Activated CD4-positive, CD25-positive, alpha-beta regulatory T cell treated with anti-CD3 and anti-CD28 coated beads, Interleukin-2, amount 50 U/mL, for 24 hours (primary cell): ENCODE measurements at regions not wholly inside any gene's neighbourhood (a gene's known extent, or its start where the extent isn't known, plus 50 kb on each side); places are given as distances from the start of the nearest gene placed in this dataset.

ENCODE experiments used
- ATAC-seq, 2 donors: fragments of 150-1000 bp; cut with Tn5 transposase; one replicate each; pipeline ENCODE4 v1.10.0; 2021; ENCODE audit warnings: mild to moderate bottlenecking in 1 of 2, moderate library complexity in 1 of 2

- peak in 1 of 2 donors; percentile 6 for ATAC-seq
Measured at GRCh38 chr9:84393266-84393950, 52.9 kb upstream of the SLC28A3 start.

DNA sequence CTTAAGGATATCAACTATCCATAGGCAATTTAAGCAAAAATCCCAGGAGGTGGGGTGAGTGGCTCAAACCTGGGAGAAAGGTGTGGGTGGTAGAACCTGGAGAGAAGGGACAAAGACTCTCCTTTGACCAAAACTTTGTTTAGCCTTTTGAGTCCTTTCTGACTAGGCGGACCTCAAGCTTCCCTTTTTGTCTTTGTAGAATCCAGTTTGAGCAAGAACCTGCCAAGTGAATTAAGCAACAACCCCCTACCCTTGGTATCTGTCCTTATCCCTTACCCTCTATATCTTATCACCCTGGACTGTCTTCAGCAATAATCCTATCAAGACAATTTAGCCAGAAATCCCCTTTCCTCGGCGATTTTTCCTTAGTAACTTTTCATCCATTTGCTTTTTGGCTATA is 53.5 kb upstream of the SLC28A3 start:
- ATAC-seq, result no peak

DNA sequence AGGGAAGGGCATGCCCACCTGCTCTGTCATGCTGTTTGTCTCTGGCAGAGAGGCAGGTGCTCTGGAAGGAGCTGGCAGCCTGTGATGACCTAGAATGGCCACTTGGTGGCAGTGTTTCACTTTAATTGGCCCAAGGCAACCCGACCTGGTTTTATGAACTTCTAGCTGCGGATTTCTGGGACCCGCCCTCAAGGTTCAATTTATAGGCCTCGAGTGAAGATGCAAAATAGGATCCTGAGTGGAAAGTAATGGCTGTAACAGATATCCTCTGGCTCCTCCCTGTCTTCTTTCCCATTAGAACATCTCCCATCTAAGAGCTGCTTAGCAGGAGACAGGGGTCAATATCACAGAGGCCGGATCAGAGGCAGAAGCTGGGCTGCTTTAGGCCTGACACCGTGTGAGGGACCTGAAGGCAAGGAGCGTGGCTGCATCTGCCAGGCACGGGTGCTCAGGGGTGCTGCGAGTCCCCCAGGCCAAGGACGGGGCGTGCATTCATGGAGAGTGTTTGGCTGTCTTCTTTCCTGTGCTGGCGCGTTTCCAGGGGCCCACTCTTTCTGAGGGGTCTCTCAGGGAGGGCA is 56.7 kb upstream of the SLC28A3 start:
- ATAC-seq, result peak in 1 of 2 donors; percentile 48

GRCh38 chr9:84397822-84398221 is 57.3 kb upstream of the SLC28A3 start:
- ATAC-seq, result no peak

DNA sequence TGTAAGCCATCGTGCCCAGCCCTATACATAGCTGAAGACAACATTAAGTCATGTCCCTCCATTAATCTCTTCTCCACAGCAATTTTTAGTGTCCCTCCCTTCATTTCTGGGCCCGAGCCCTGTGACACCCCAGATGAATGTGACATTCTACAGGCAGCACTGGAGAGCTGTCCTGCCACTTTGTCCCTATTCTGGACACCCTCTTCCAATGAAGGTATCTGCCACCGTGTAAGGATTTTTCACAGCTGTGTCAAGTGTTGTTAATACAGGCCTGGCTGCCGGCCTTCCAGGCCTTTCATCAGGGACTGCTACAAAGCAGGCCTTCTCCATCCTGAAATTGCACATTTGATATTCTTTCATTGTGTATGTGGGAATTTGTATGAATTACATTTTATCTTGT is 62.0 kb upstream of the SLC28A3 start:
- ATAC-seq, result no peak

GRCh38 chr9:84403288-84403687 is 62.7 kb upstream of the SLC28A3 start:
- no peak for ATAC-seq

GRCh38 chr9:84404095-84404686 is 63.6 kb upstream of the SLC28A3 start:
- ATAC-seq, result no peak

DNA sequence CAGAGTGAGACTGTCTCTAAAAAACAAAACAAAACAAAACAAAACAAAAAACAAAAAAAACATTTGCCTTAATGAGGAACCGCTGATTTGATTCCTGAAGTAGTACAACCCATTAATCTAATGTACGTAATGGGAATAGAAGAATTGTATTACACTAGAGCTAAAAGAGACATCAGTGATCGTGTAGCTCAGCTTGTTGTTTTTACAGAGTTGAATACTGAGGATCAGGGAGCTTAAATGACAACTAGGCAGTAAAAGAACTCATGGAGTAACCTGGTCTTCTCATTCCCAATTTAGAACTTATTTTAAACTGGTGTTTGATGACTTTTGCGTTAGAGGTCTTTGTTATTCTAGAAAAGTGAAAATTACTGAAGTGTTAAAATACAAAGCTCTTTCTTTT is 65.1 kb upstream of the SLC28A3 start:
- ATAC-seq, result no peak

- ATAC-seq, result no peak
Measured at GRCh38 chr9:84408416-84408815, 67.9 kb upstream of the SLC28A3 start.

DNA sequence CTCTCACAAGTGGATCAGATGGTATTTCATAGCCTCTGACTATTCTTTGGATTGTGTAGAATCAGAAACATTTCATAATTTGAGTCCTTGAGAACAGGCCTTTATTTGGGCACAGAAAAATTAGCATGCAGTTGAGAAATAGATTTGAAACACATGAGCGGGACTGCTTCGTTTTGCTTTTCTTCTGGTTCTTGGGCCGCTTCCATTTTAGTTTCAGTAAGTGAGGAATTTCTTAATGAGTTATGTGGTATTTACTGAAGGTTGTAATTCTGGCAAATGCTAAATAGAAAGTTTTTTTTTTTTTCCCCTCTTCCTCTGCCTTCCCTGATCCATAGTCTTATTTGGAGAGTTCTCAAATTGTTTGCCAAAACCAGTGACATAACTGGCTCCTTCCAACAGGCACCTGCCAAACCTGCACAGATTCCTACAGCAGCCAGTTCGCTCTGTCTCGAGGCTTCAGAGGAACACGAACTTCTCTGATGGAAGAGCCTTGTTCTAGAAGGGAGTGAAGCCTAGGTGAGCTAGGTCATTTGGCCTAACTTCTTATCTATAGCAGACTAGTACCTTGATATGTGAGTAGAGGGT is 71.2 kb upstream of the SLC28A3 start:
- no peak for ATAC-seq

DNA sequence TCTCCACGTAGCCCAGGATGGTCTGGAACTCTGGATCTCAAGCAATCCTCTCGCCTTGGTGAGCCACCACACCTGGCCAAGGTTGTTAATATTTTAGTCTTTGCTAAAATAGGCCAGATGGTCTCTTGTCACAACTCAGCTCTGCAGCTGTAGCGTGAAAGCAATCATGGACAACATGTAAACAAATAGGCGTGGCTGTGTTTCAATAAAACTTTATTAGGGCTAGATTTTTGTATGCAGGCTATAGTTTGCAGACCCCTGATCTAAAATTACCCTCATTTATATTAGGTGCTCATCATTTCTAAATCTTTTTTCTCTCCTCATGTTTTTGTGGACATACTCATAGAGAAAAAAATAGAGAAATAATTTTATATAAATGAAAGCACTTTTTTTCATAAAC is 72.1 kb upstream of the SLC28A3 start:
- ATAC-seq, result no peak

GRCh38 chr9:84413301-84413700 is 72.7 kb upstream of the SLC28A3 start:
- no peak for ATAC-seq

GRCh38 chr9:84419031-84419602 is 78.6 kb upstream of the SLC28A3 start:
- no peak for ATAC-seq

GRCh38 chr9:84424931-84425330 is 84.4 kb upstream of the SLC28A3 start:
- ATAC-seq, result no peak

GRCh38 chr9:84432746-84433145 is 92.2 kb upstream of the SLC28A3 start:
- ATAC-seq, result no peak

DNA sequence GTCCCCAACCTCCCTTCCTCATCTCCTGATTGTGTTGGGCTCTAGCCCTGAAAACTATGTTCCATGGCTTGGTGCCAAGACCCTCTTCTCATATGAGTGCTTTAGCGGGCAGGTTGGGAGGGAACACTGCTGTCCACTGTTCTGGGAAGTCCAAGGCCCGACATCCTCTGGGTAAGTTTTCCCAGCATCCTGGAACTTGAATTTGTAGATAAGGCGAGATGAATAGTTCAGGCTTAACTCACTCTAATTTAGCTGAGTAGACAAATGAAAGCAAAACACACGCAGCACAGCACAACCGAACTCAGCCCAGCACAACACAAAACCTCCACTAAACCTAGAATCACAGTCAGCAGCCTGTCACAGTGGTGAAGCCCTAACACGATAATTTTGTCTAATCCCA is 95.3 kb upstream of the SLC28A3 start:
- ATAC-seq, result no peak

GRCh38 chr9:84436386-84437109 is 96.0 kb upstream of the SLC28A3 start:
- no peak for ATAC-seq

GRCh38 chr9:84438391-84438790 is 97.8 kb upstream of the SLC28A3 start:
- no peak for ATAC-seq

- ATAC-seq, result no peak
Measured at GRCh38 chr9:84439250-84439649, 98.7 kb upstream of the SLC28A3 start.

DNA sequence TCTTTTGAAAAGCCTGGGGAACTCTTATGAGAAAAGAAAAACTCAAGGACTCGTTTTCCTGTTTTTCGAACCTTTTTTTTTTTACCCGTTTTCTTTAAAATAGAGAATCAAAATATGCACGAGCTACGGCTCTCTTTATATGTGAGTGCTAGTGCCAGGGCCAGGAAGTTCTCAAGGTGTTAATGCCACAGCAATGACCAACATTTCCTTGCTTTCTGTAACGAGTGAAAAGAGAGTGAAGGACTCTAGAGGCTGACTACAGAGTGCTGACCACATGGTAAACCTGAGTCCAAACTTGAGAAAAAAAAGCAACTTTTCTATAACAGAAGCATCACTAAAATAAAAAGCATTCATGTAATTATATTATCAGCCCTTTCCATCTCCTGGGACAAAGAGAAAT is 102.2 kb upstream of the SLC28A3 start:
- ATAC-seq, result no peak

DNA sequence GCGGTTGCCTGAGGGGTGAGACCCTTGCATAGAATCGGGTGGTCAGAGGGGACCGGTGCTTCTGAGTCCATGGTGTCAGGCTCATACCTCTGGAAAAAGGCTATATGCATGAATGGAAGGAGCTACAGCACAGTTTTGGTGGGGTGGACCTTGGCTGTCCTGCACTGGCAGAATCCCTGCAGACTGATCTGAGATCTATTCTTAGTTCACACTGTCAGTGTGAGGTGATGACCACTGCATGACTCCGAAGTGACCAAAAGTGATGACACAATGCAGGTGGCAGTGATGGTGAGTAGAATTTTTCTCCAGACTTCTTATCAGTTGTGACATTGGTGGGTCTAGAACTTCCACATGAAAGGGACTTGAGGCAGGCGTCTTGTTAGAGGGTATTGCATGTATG is 105.2 kb upstream of the SLC28A3 start:
- ATAC-seq, result no peak

- ATAC-seq, result no peak
Measured at GRCh38 chr9:84447305-84447704, 106.7 kb upstream of the SLC28A3 start.

GRCh38 chr9:84450029-84450428 is 109.5 kb upstream of the SLC28A3 start:
- ATAC-seq, result no peak
